WERI-Rb-1 (cell line): ENCODE measurements at regions not wholly inside any gene's neighbourhood (a gene's known extent, or its start where the extent isn't known, plus 50 kb on each side); places are given as distances from the start of the nearest gene placed in this dataset.

ENCODE experiments used
- DNase-seq: peaks from one replicate; pipeline ENCODE4 v3.0.0-alpha.2; 2020
- H3K27ac ChIP-seq: fragments of 250-450 bp; sonication (Bioruptor Pico); 2 replicates; pipeline ENCODE4 v1.5.1; 2020; ENCODE audit warnings: mild to moderate bottlenecking, moderate library complexity
- H3K27me3 ChIP-seq: fragments of 250-450 bp; sonication (Bioruptor Pico); 2 replicates; pipeline ENCODE4 v1.5.1; 2021; ENCODE audit warnings: mild to moderate bottlenecking, low read depth, moderate library complexity; ENCODE audit not compliant: insufficient read depth, severe bottlenecking
- H3K36me3 ChIP-seq: fragments of 250-450 bp; sonication (Bioruptor Pico); 2 replicates; pipeline ENCODE4 v1.5.1; 2020; ENCODE audit warnings: mild to moderate bottlenecking, moderate library complexity
- H3K4me3 ChIP-seq: 2 replicates; pipeline ENCODE4 v1.5.1; 2011; ENCODE audit warnings: low read depth, mild to moderate bottlenecking, control low read depth, low read length
- H3K9me3 ChIP-seq: fragments of 250-450 bp; sonication (Bioruptor Pico); 2 replicates; pipeline ENCODE4 v1.5.1; 2021; ENCODE audit warnings: mild to moderate bottlenecking, moderate library complexity; ENCODE audit not compliant: severe bottlenecking
- CTCF ChIP-seq: IDR thresholded peaks from 2 replicates; pipeline ENCODE4 v1.5.1; 2011; ENCODE audit warnings: low read depth, mild to moderate bottlenecking, control low read depth, inconsistent platforms, low read length

- no peak for TF ChIP-seq CTCF
- Histone ChIP-seq H3K9me3 (no peaks in the 10 kb centered on the region), H3K27me3 (peaks cover 91% of the 10 kb centered on the region), H3K27ac (no peak overlapping the region), H3K4me3 (no peak overlapping the region), H3K36me3 (no peaks in the 10 kb centered on the region)
- DNase-seq = no peak
Observed at GRCh38 chr13:22039961-22040360, 369.1 kb downstream of the FGF9 start.

GRCh38 chr13:22040810-22041364 lies 370.0 kb downstream of the FGF9 start:
- H3K9me3 ChIP-seq = no peaks in the 10 kb centered on the region
- no peak for TF ChIP-seq CTCF
- DNase-seq = no peak
- H3K27ac ChIP-seq = no peak overlapping the region
- no peaks in the 10 kb centered on the region for H3K36me3 ChIP-seq
- H3K27me3 ChIP-seq = peaks cover 91% of the 10 kb centered on the region
- no peak overlapping the region for H3K4me3 ChIP-seq

GRCh38 chr13:22041741-22042140 lies 370.9 kb downstream of the FGF9 start:
- H3K27ac ChIP-seq = no peak overlapping the region
- H3K36me3 ChIP-seq = no peaks in the 10 kb centered on the region
- DNase-seq = no peak
- peaks cover 91% of the 10 kb centered on the region for H3K27me3 ChIP-seq
- H3K9me3 ChIP-seq = no peaks in the 10 kb centered on the region
- no peak overlapping the region for H3K4me3 ChIP-seq
- TF ChIP-seq CTCF = no peak

GRCh38 chr13:22047082-22047784 lies 376.4 kb downstream of the FGF9 start:
- peaks cover 3% of the 10 kb centered on the region for H3K9me3 ChIP-seq
- H3K27ac ChIP-seq = no peak overlapping the region
- no peaks in the 10 kb centered on the region for H3K36me3 ChIP-seq
- TF ChIP-seq CTCF = no peak
- no peak for DNase-seq
- peaks cover 95% of the 10 kb centered on the region for H3K27me3 ChIP-seq
- H3K4me3 ChIP-seq = no peak overlapping the region

- TF ChIP-seq CTCF = no peak
- H3K27ac ChIP-seq = no peak overlapping the region
- H3K27me3 ChIP-seq = peaks cover 95% of the 10 kb centered on the region
- no peaks in the 10 kb centered on the region for H3K36me3 ChIP-seq
- no peak for DNase-seq
- H3K4me3 ChIP-seq = no peak overlapping the region
- peaks cover 3% of the 10 kb centered on the region for H3K9me3 ChIP-seq
Observed at GRCh38 chr13:22047785-22048104, 376.9 kb downstream of the FGF9 start.

GRCh38 chr13:22049384-22049783 lies 378.5 kb downstream of the FGF9 start:
- Histone ChIP-seq H3K36me3 (no peaks in the 10 kb centered on the region), H3K9me3 (peaks cover 3% of the 10 kb centered on the region), H3K4me3 (no peak overlapping the region), H3K27ac (no peak overlapping the region), H3K27me3 (peaks cover 99% of the 10 kb centered on the region)
- TF ChIP-seq CTCF = no peak
- DNase-seq = no peak
